Erythroblast (primary cell): ENCODE measurements at regions not wholly inside any gene's neighbourhood (a gene's known extent, or its start where the extent isn't known, plus 50 kb on each side); places are given as distances from the start of the nearest gene placed in this dataset.

Experiments used
- DNase-seq, 2 experiments: peaks; one replicate each; lab custom pipeline; 2025; lab: John Stamatoyannopoulos, UW
- GATA1 ChIP-seq: IDR thresholded peaks from 2 replicates; pipeline ENCODE4 v1.6.1; 2011; ENCODE audit warnings: low read depth, mild to moderate bottlenecking, control low read depth, low read length, moderate library complexity
- POLR2A ChIP-seq: IDR thresholded peaks from 2 replicates; pipeline ENCODE4 v1.6.1; 2011; ENCODE audit warnings: mild to moderate bottlenecking, low read length

GRCh38 chr10:111211706-111212105, 134.9 kb downstream of the ADRA2A start:
- no peak for TF ChIP-seq GATA1
- no peak for TF ChIP-seq POLR2A
- DNase-seq: no peak

GRCh38 chr10:111221682-111222480, 145.1 kb downstream of the ADRA2A start:
- DNase-seq: no peak
- TF ChIP-seq GATA1 (no peak), POLR2A (no peak)

DNA sequence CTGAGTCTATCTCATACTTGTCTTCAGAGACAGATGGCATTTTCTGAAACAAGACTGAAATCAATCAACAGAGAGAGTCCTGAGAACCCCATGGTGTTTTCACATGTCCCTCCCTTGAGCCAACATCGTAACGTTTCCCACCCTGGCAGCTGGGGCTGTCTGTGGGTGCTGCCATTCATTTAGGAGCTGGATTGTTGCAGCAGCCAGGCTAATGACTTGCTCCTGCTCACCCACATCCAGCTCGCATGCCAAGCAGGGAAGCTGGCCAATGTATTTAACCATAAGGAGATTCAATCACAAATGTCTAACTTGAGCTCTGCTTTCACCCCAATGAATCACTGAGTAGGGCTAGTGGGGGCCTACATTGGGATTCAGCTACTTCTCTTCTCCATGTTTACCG, 146.1 kb downstream of the ADRA2A start:
- TF ChIP-seq GATA1 (no peak), POLR2A (no peak)
- no peak for DNase-seq

DNA sequence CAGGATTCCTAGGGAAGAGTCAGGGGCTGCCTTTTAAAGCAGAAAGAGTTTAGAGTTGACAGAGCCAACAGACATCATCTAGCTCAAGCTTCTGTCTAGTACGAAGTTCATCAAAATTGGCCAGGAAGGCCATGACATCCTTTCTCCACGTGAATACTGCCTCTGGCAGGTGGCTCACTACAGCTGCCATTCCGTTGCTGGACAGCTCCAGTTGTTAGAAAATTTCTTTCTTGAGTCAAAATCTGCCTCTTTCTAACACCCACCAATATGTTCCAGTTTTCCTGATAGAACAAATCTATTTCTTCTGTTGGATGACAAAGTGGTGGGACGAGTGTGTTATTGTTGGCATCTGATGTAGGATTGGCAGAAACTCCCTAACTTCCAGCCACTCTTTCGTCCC, 154.9 kb downstream of the ADRA2A start:
- TF ChIP-seq GATA1 (no peak), POLR2A (no peak)
- no peak for DNase-seq

- TF ChIP-seq POLR2A (no peak), GATA1 (no peak)
- no peak for DNase-seq
These were observed 156.6 kb downstream of the ADRA2A start for GRCh38 chr10:111233439-111233838.

DNA sequence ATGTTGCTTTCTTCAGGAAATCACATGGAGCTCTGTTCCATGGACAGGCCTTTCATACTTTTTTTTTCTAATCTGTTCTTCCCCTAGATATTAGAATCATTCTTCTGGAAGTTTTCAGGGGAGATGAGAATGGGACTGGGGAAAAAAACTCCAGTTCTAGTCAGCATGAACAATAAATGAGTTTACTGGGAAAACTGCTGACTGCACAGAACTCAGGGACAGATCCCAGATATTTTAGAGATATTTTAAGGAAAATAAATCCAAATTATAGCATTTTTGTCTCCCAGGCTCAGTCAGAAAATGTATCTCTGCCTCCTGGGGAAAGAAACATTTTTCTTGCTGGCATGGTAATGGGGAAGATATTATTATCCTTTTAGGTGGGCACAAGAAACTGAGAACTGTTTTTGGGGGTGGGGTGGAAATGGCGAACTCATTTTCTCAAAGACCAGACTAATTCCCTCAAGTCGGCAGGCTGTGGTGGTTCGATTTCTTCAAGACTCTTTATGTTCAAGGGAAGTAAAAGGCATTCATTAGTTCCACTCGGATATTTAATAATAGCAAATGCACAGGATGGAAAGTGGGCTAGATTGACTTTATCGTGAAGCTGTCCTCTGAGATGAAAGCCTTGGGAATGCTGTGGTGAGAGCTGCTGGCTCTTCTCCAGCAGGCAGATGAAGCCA, 157.5 kb downstream of the ADRA2A start:
- TF ChIP-seq GATA1 (no peak), POLR2A (no peak)
- DNase-seq: no peak

- no peak for DNase-seq
- TF ChIP-seq GATA1 (no peak), POLR2A (no peak)
These were observed 158.1 kb downstream of the ADRA2A start for GRCh38 chr10:111234914-111235302.

DNA sequence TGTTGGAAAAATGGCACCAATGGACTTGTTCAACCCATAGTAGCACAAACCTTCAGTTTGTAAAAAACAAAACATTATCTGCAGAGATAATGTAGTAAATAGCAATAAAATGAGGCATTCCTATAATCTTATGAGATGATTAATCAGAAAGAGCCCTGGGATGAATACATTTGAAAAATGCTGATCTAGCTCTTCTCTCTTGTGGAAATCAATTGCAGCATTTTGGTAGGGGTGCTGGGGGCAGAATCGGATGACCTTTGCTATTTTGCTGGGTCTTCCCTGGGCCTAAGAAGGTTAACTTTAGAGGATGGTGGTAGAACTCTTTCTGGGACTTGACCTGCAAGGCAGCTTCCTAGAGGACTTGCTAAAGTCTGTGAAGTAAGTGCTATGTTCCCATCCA, 163.5 kb downstream of the ADRA2A start:
- TF ChIP-seq POLR2A: no peak
- TF ChIP-seq GATA1: no peak
- DNase-seq: no peak

- DNase-seq: no peak
- TF ChIP-seq GATA1 (no peak), POLR2A (no peak)
These were observed 166.3 kb downstream of the ADRA2A start for GRCh38 chr10:111243126-111243525.

- TF ChIP-seq GATA1 (no peak), POLR2A (no peak)
- DNase-seq: no peak
These were observed 169.3 kb downstream of the ADRA2A start for GRCh38 chr10:111246136-111246535.

GRCh38 chr10:111246814-111247452, 170.1 kb downstream of the ADRA2A start:
- TF ChIP-seq POLR2A: no peak
- TF ChIP-seq GATA1: no peak
- DNase-seq: no peak

- DNase-seq: no peak
- no peak for TF ChIP-seq POLR2A
- TF ChIP-seq GATA1: no peak
These were observed 171.1 kb downstream of the ADRA2A start for GRCh38 chr10:111247781-111248389.

- TF ChIP-seq GATA1 (no peak), POLR2A (no peak)
- DNase-seq: no peak
These were observed 173.1 kb downstream of the ADRA2A start for GRCh38 chr10:111249925-111250324.
